Suprapubic skin (tissue), 4 donors: ENCODE measurements at regions not wholly inside any gene's neighbourhood (a gene's known extent, or its start where the extent isn't known, plus 50 kb on each side); places are given as distances from the start of the nearest gene placed in this dataset.

Experiments used
- EP300 ChIP-seq: sonication (generic); formaldehyde crosslinking; IDR thresholded peaks from one replicate; pipeline ENCODE4 v1.6.1; 2017; ENCODE audit warnings: antibody characterized with exemption
- POLR2A ChIP-seq, 2 donors: fragments of 450-650 bp; IDR thresholded peaks; one replicate each; pipeline ENCODE4 v1.6.1; 2017; ENCODE audit warnings: antibody characterized with exemption in 2 of 2, mild to moderate bottlenecking in 2 of 2, moderate library complexity in 2 of 2
- POLR2AphosphoS5 ChIP-seq, 3 donors: sonication (generic); formaldehyde crosslinking; IDR thresholded peaks; one replicate each; pipeline ENCODE4 v1.6.1; 2017; ENCODE audit warnings: antibody characterized with exemption in 3 of 3
- TF ChIP-seq, protein P1 (sequence below), 2 donors: fragments of 200-600 bp in 1 of 2; fragments of 450-650 bp in 1 of 2; sonication (generic) in 1 of 2; IDR thresholded peaks; one replicate each; pipeline ENCODE4 v1.5.1; 2016 to 2019; ENCODE audit warnings: antibody characterized with exemption in 2 of 2, mild to moderate bottlenecking in 1 of 2, moderate library complexity in 1 of 2

DNA sequence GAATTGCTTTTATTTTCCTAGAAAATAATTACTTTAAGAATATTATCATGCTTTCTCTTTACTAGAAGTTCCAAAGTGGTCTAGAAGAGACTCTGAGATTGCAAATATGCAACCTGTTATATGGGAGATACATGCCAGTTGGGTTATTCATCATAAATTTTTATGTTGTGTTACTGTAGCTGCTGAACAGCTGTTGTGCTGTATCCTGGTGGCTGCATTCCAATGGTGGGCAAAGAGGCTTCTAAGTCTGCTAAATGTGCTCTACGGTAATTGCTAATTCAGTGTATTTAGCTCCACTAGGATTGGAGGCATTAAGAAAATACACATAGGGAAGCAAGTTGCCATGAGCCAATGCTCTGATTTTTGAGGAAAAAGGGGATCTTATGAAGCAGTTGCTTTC is 409.0 kb downstream of the TUSC7 start:
- TF ChIP-seq, protein P1, sequence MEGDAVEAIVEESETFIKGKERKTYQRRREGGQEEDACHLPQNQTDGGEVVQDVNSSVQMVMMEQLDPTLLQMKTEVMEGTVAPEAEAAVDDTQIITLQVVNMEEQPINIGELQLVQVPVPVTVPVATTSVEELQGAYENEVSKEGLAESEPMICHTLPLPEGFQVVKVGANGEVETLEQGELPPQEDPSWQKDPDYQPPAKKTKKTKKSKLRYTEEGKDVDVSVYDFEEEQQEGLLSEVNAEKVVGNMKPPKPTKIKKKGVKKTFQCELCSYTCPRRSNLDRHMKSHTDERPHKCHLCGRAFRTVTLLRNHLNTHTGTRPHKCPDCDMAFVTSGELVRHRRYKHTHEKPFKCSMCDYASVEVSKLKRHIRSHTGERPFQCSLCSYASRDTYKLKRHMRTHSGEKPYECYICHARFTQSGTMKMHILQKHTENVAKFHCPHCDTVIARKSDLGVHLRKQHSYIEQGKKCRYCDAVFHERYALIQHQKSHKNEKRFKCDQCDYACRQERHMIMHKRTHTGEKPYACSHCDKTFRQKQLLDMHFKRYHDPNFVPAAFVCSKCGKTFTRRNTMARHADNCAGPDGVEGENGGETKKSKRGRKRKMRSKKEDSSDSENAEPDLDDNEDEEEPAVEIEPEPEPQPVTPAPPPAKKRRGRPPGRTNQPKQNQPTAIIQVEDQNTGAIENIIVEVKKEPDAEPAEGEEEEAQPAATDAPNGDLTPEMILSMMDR (IDR thresholded peaks at IDR 0.05), result no peak
- TF ChIP-seq POLR2AphosphoS5 (IDR thresholded peaks at IDR 0.05) (no peak), POLR2A (IDR thresholded peaks at IDR 0.05) (no peak), EP300 (no peak)
